ENCODE measurements at regions not wholly inside any gene's neighbourhood (a gene's known extent, or its start where the extent isn't known, plus 50 kb on each side); places are given as distances from the start of the nearest gene placed in this dataset.
"Not testable (repeated sequence)": the region's sequence is repeated elsewhere in the genome, so short reads cannot be mapped to it uniquely, and the experiment has no call there.

GRCh38 chr13:64749301-64749700, 2480.8 kb downstream of the PCDH9 start:
- H3K9me3 Mint-ChIP-seq, result peaks cover 4% of the 10 kb centered on the region
- no peak for DNase-seq
- H3K27ac Mint-ChIP-seq, result no peak overlapping the region
- no peak overlapping the region for H3K4me3 Mint-ChIP-seq
- CTCF ChIA-PET, result no interaction called here
- H3K4me1 Mint-ChIP-seq, result no peaks in the 10 kb centered on the region
- no peaks in the 10 kb centered on the region for H3K27me3 Mint-ChIP-seq
- no peaks in the 10 kb centered on the region for H3K36me3 Mint-ChIP-seq

- Mint-ChIP-seq H3K4me1 (no peaks in the 10 kb centered on the region), H3K4me3 (no peak overlapping the region), H3K27me3 (no peaks in the 10 kb centered on the region), H3K36me3 (no peaks in the 10 kb centered on the region), H3K27ac (no peak overlapping the region), H3K9me3 (no peaks in the 10 kb centered on the region)
- DNase-seq, result no peak
- CTCF ChIA-PET, result no interaction called here
Observed at GRCh38 chr13:64746845-64747244, 2483.3 kb downstream of the PCDH9 start.

- CTCF ChIA-PET, result no interaction called here
- no peaks in the 10 kb centered on the region for H3K36me3 Mint-ChIP-seq
- no peak overlapping the region for H3K4me3 Mint-ChIP-seq
- DNase-seq, result no peak
- H3K4me1 Mint-ChIP-seq, result no peaks in the 10 kb centered on the region
- H3K27me3 Mint-ChIP-seq, result no peaks in the 10 kb centered on the region
- H3K27ac Mint-ChIP-seq, result no peak overlapping the region
- no peaks in the 10 kb centered on the region for H3K9me3 Mint-ChIP-seq
Observed at GRCh38 chr13:64740493-64740892, 2489.6 kb downstream of the PCDH9 start.

- H3K36me3 Mint-ChIP-seq, result no peaks in the 10 kb centered on the region
- peaks cover 5% of the 10 kb centered on the region for H3K9me3 Mint-ChIP-seq
- no peak overlapping the region for H3K4me3 Mint-ChIP-seq
- DNase-seq, result no peak
- CTCF ChIA-PET, result no interaction called here
- H3K27ac Mint-ChIP-seq, result no peak overlapping the region
- H3K4me1 Mint-ChIP-seq, result no peaks in the 10 kb centered on the region
- H3K27me3 Mint-ChIP-seq, result no peaks in the 10 kb centered on the region
Observed at GRCh38 chr13:64725492-64725891, 2504.6 kb downstream of the PCDH9 start.

GRCh38 chr13:64723724-64724123, 2506.4 kb downstream of the PCDH9 start:
- Mint-ChIP-seq H3K27ac (no peak overlapping the region), H3K4me3 (no peak overlapping the region), H3K27me3 (no peaks in the 10 kb centered on the region), H3K36me3 (no peaks in the 10 kb centered on the region), H3K4me1 (no peaks in the 10 kb centered on the region), H3K9me3 (peaks cover 5% of the 10 kb centered on the region)
- no peak for DNase-seq
- CTCF ChIA-PET, result no interaction called here

GRCh38 chr13:64718116-64718515, 2512.0 kb downstream of the PCDH9 start:
- DNase-seq, result no peak
- CTCF ChIA-PET, result no interaction called here
- Mint-ChIP-seq H3K27me3 (no peaks in the 10 kb centered on the region), H3K27ac (no peak overlapping the region), H3K4me3 (no peak overlapping the region), H3K9me3 (peaks cover 8% of the 10 kb centered on the region), H3K36me3 (no peaks in the 10 kb centered on the region), H3K4me1 (no peaks in the 10 kb centered on the region)

- Mint-ChIP-seq H3K36me3 (no peaks in the 10 kb centered on the region), H3K27me3 (no peaks in the 10 kb centered on the region), H3K4me3 (no peak overlapping the region), H3K4me1 (no peaks in the 10 kb centered on the region), H3K27ac (no peak overlapping the region), H3K9me3 (peaks cover 8% of the 10 kb centered on the region)
- DNase-seq, result no peak
- CTCF ChIA-PET, result no interaction called here
Observed at GRCh38 chr13:64716936-64717335, 2513.2 kb downstream of the PCDH9 start.

- H3K4me1 Mint-ChIP-seq, result no peaks in the 10 kb centered on the region
- no peak overlapping the region for H3K4me3 Mint-ChIP-seq
- no peaks in the 10 kb centered on the region for H3K27me3 Mint-ChIP-seq
- no peak for DNase-seq
- CTCF ChIA-PET, result no interaction called here
- H3K9me3 Mint-ChIP-seq, result peaks cover 14% of the 10 kb centered on the region
- H3K27ac Mint-ChIP-seq, result no peak overlapping the region
- H3K36me3 Mint-ChIP-seq, result no peaks in the 10 kb centered on the region
Observed at GRCh38 chr13:64709079-64709478, 2521.1 kb downstream of the PCDH9 start.

- Mint-ChIP-seq H3K4me3 (no peak overlapping the region), H3K4me1 (no peaks in the 10 kb centered on the region), H3K9me3 (peaks cover 13% of the 10 kb centered on the region), H3K27ac (no peak overlapping the region), H3K27me3 (no peaks in the 10 kb centered on the region), H3K36me3 (no peaks in the 10 kb centered on the region)
- CTCF ChIA-PET, result no interaction called here
- DNase-seq, result no peak
Observed at GRCh38 chr13:64704121-64704649, 2526.0 kb downstream of the PCDH9 start.

- Mint-ChIP-seq H3K27me3 (no peaks in the 10 kb centered on the region), H3K27ac (no peak overlapping the region), H3K36me3 (no peaks in the 10 kb centered on the region), H3K4me3 (no peak overlapping the region), H3K9me3 (peaks cover 6% of the 10 kb centered on the region), H3K4me1 (no peaks in the 10 kb centered on the region)
- CTCF ChIA-PET, result no interaction called here
- no peak for DNase-seq
Observed at GRCh38 chr13:64697226-64697625, 2532.9 kb downstream of the PCDH9 start.

- H3K27me3 Mint-ChIP-seq, result no peaks in the 10 kb centered on the region
- no peak overlapping the region for H3K27ac Mint-ChIP-seq
- no peaks in the 10 kb centered on the region for H3K36me3 Mint-ChIP-seq
- no peaks in the 10 kb centered on the region for H3K4me1 Mint-ChIP-seq
- no peak for DNase-seq
- CTCF ChIA-PET, result no interaction called here
- no peak overlapping the region for H3K4me3 Mint-ChIP-seq
- H3K9me3 Mint-ChIP-seq, result peaks cover 13% of the 10 kb centered on the region
Observed at GRCh38 chr13:64688893-64689677, 2541.1 kb downstream of the PCDH9 start.

- H3K27ac Mint-ChIP-seq, DNase-seq, H3K27me3 Mint-ChIP-seq, H3K36me3 Mint-ChIP-seq, H3K9me3 Mint-ChIP-seq, CTCF ChIA-PET, H3K4me1 Mint-ChIP-seq, H3K4me3 Mint-ChIP-seq: not testable (repeated sequence)
Observed at GRCh38 chr13:64686536-64686935, 2543.6 kb downstream of the PCDH9 start.

- no peak for DNase-seq
- no peaks in the 10 kb centered on the region for H3K36me3 Mint-ChIP-seq
- peaks cover 8% of the 10 kb centered on the region for H3K9me3 Mint-ChIP-seq
- H3K27me3 Mint-ChIP-seq, result no peaks in the 10 kb centered on the region
- H3K27ac Mint-ChIP-seq, result no peak overlapping the region
- CTCF ChIA-PET, result no interaction called here
- H3K4me1 Mint-ChIP-seq, result no peaks in the 10 kb centered on the region
- H3K4me3 Mint-ChIP-seq, result no peak overlapping the region
Observed at GRCh38 chr13:64684685-64685431, 2545.3 kb downstream of the PCDH9 start.

GRCh38 chr13:64684108-64684507, 2546.0 kb downstream of the PCDH9 start:
- CTCF ChIA-PET, result no interaction called here
- no peak overlapping the region for H3K27ac Mint-ChIP-seq
- H3K27me3 Mint-ChIP-seq, result no peaks in the 10 kb centered on the region
- H3K9me3 Mint-ChIP-seq, result peaks cover 8% of the 10 kb centered on the region
- no peak overlapping the region for H3K4me3 Mint-ChIP-seq
- no peaks in the 10 kb centered on the region for H3K36me3 Mint-ChIP-seq
- no peak for DNase-seq
- H3K4me1 Mint-ChIP-seq, result no peaks in the 10 kb centered on the region

GRCh38 chr13:64680739-64681138, 2549.4 kb downstream of the PCDH9 start:
- no peak overlapping the region for H3K4me3 Mint-ChIP-seq
- CTCF ChIA-PET, result no interaction called here
- no peaks in the 10 kb centered on the region for H3K27me3 Mint-ChIP-seq
- H3K36me3 Mint-ChIP-seq, result no peaks in the 10 kb centered on the region
- DNase-seq, result no peak
- no peaks in the 10 kb centered on the region for H3K4me1 Mint-ChIP-seq
- peaks cover 9% of the 10 kb centered on the region for H3K9me3 Mint-ChIP-seq
- no peak overlapping the region for H3K27ac Mint-ChIP-seq

Data from activated naive CD4-positive, alpha-beta T cell treated with anti-CD3 and anti-CD28 coated beads, Interleukin-2, amount 10 ng/mL, durations not matched to agents 7 days and 5 days (primary cell).